ENCODE measurements at regions not wholly inside any gene's neighbourhood (a gene's known extent, or its start where the extent isn't known, plus 50 kb on each side); places are given as distances from the start of the nearest gene placed in this dataset.

GRCh38 chr7:155887174-155887525, 74.9 kb upstream of the SHH start:
- Histone ChIP-seq H3K27me3 (ENCODE audit: insufficient read depth, poor library complexity, severe bottlenecking) (no peaks in the 10 kb centered on the region), H3K4me3 (replicated peaks; ENCODE audit: insufficient read depth, low read length) (no peak overlapping the region), H3K27ac (replicated peaks) (no peak overlapping the region)
- TF ChIP-seq SPI1 (IDR thresholded peaks at IDR 0.05; ENCODE audit: borderline replicate concordance, low read depth) (no peak), GABPA (IDR thresholded peaks at IDR 0.05; ENCODE audit: low read depth) (no peak), POLR2AphosphoS5 (IDR thresholded peaks at IDR 0.05; ENCODE audit: low read depth) (no peak), REST (IDR thresholded peaks at IDR 0.05; ENCODE audit: insufficient replicate concordance, low read depth) (no peak)
- DNase-seq (ENCODE audit: low read depth in 1 of 2, low spot score in 1 of 2) = no peak

GRCh38 chr7:155886391-155887173, 74.3 kb upstream of the SHH start:
- Histone ChIP-seq H3K27me3 (ENCODE audit: insufficient read depth, poor library complexity, severe bottlenecking) (no peaks in the 10 kb centered on the region), H3K4me3 (replicated peaks; ENCODE audit: insufficient read depth, low read length) (no peak overlapping the region), H3K27ac (replicated peaks) (no peak overlapping the region)
- DNase-seq (ENCODE audit: low read depth in 1 of 2, low spot score in 1 of 2) = no peak
- TF ChIP-seq SPI1 (IDR thresholded peaks at IDR 0.05; ENCODE audit: borderline replicate concordance, low read depth) (no peak), CTCF (IDR thresholded peaks at IDR 0.05; ENCODE audit: insufficient read depth, low read length) (no peak), REST (IDR thresholded peaks at IDR 0.05; ENCODE audit: insufficient replicate concordance, low read depth) (no peak), GABPA (IDR thresholded peaks at IDR 0.05; ENCODE audit: low read depth) (no peak), POLR2AphosphoS5 (IDR thresholded peaks at IDR 0.05; ENCODE audit: low read depth) (no peak)

GRCh38 chr7:155885167-155886155, 73.2 kb upstream of the SHH start:
- Histone ChIP-seq H3K27me3 (ENCODE audit: insufficient read depth, poor library complexity, severe bottlenecking) (no peaks in the 10 kb centered on the region), H3K27ac (replicated peaks) (no peak overlapping the region)

More at GRCh38 chr7:155885167-155886155, 73.2 kb upstream of the SHH start:
- TF ChIP-seq GABPA (IDR thresholded peaks at IDR 0.05; ENCODE audit: low read depth) (no peak), REST (IDR thresholded peaks at IDR 0.05; ENCODE audit: insufficient replicate concordance, low read depth) (no peak), POLR2AphosphoS5 (IDR thresholded peaks at IDR 0.05; ENCODE audit: low read depth) (no peak), CTCF (IDR thresholded peaks at IDR 0.05; ENCODE audit: insufficient read depth, low read length) (no peak), SPI1 (IDR thresholded peaks at IDR 0.05; ENCODE audit: borderline replicate concordance, low read depth) (no peak)
- no peak overlapping the region for H3K4me3 ChIP-seq (replicated peaks; ENCODE audit: insufficient read depth, low read length)
- no peak for DNase-seq (ENCODE audit: low read depth in 1 of 2, low spot score in 1 of 2)
